A673 (cell line): ENCODE measurements at regions not wholly inside any gene's neighbourhood (a gene's known extent, or its start where the extent isn't known, plus 50 kb on each side); places are given as distances from the start of the nearest gene placed in this dataset.

ENCODE experiments used
- EZH2 ChIP-seq: fragments of 200-600 bp; sonication (generic); IDR thresholded peaks from 2 replicates; pipeline ENCODE4 v1.6.1; 2017; ENCODE audit warnings: borderline replicate concordance, low read depth, mild to moderate bottlenecking, mixed read lengths, antibody characterized with exemption, low read length; ENCODE audit not compliant: poor library complexity, severe bottlenecking
- TF ChIP-seq, protein P1 (sequence below): fragments of 300-800, 200-600 bp; sonication (generic); conservative IDR thresholded peaks from 2 replicates; pipeline ENCODE4 v1.5.1; 2017; ENCODE audit warnings: low read depth, mild to moderate bottlenecking, antibody characterized with exemption, low read length, moderate library complexity, mixed read lengths

DNA sequence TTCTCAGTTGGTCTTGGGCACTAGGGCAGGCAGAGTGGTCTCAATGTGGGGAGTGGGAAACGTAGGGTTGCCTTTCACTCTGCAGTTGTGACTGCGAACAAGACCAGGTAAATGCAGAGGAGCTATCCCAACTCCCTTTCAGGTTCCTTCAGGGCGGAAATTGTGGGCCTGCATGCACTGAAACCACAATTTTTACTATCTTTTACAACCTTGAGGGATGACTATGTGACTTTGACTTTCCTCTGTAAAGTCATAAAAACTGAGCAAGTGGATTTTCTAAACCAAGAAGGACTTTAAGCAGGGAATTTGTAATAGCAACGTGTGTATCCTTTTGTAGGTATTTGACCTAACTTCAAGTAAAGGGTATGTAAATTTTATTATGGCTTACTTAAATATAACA, 171.4 kb upstream of the CADPS start:
- TF ChIP-seq, protein P1, sequence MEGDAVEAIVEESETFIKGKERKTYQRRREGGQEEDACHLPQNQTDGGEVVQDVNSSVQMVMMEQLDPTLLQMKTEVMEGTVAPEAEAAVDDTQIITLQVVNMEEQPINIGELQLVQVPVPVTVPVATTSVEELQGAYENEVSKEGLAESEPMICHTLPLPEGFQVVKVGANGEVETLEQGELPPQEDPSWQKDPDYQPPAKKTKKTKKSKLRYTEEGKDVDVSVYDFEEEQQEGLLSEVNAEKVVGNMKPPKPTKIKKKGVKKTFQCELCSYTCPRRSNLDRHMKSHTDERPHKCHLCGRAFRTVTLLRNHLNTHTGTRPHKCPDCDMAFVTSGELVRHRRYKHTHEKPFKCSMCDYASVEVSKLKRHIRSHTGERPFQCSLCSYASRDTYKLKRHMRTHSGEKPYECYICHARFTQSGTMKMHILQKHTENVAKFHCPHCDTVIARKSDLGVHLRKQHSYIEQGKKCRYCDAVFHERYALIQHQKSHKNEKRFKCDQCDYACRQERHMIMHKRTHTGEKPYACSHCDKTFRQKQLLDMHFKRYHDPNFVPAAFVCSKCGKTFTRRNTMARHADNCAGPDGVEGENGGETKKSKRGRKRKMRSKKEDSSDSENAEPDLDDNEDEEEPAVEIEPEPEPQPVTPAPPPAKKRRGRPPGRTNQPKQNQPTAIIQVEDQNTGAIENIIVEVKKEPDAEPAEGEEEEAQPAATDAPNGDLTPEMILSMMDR, result no peak
- no peak for TF ChIP-seq EZH2
